ENCODE measurements at regions not wholly inside any gene's neighbourhood (a gene's known extent, or its start where the extent isn't known, plus 50 kb on each side); places are given as distances from the start of the nearest gene placed in this dataset.

DNA sequence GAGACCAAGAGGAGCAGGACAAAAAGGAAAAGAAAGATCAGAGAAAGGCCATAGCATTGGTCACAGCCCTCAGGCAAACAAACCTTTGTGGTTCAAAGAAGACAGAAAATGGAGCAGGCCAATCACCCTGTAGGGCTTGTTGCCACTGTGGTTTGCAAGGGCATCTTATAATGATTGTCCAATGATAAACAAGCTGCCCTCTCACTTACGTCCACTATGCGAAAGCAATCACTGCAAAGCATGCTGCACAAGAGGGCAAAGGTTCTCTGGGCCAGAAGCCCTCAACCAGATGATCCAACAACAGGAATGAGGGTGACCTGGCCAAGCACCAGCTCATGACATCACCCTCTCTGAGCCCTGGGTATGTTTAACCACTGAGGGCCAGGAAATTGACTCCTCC, 360.9 kb upstream of the HSFY2 start:
- no peak for DNase-seq

DNA sequence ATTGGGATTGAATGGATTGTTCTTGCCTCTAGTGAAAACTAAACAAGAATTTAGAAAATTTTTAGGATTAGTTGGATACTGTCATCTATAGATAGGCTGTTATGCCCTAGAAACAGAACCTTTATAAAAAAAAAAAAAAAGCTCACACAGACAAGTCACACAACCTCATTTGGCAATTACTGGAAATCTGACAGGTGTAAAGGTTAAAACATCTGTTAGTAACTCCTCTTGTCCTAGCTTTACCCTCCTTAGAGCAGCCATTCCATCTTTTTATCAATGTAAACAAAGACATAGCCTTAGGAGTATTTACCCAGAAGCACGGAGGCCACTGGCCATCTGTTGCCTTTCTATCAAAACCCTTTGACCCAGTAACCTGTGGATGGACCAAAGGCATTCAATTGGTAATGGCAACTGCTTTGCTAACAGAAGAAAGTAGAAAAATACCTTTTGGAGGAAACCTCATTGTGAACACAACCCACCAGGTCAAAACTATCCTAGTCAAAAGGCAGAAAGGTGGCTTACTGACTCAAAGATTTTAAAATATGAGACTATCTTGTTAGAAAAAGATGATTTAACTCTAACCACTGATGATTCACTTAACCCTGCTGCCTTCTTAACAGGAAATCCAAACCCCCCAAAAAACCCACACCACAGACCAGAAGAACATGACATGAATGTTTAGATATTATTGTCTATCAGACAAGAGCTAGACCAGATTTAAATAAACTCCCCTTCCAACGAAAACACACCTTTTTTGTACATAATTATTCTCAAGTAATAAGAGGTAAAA, 357.2 kb upstream of the HSFY2 start:
- no peak for DNase-seq

- DNase-seq = no peak
Measured at GRCh38 chrY:19126889-19127288, 353.4 kb upstream of the HSFY2 start.

DNA sequence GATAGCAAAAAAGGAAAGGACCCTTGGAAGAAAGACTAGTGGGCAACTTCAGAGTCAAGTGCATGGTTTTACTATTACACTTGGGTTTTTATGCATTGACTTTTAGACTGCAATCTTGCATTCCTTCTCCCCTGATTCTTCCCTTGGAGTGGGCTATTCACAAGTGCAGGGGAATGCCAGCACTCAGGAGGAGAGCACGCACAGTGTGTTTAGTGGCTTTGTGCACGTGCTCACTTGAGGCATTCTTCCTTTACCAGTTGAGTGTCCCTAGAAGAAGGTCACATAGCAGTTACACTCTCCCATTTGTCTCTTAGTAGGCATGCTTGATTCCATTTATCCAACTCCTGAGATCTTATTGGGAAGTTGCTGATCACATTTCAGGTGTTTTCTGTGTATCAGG, 351.1 kb upstream of the HSFY2 start:
- DNase-seq = no peak

- DNase-seq = no peak
Measured at GRCh38 chrY:19122450-19122849, 348.9 kb upstream of the HSFY2 start.

DNA sequence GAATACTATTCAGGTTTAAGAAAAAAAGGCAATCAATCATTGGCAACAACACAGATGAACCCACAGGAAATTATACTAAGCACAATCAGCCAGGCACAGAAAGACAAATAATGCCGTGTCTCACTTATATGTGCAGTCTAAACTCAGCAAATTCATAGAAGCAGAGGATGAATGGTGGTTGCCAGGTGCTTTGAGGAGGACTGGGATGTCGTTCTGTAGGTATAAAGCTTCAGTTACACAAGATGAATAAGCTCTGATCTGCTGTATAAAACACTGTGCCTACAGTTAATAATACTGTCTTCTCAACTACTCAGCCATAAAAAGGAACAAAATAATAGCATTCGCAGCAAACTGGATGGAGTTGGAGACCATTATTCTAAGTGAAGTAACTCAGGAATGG, 324.8 kb upstream of the HSFY2 start:
- no peak for DNase-seq

DNA sequence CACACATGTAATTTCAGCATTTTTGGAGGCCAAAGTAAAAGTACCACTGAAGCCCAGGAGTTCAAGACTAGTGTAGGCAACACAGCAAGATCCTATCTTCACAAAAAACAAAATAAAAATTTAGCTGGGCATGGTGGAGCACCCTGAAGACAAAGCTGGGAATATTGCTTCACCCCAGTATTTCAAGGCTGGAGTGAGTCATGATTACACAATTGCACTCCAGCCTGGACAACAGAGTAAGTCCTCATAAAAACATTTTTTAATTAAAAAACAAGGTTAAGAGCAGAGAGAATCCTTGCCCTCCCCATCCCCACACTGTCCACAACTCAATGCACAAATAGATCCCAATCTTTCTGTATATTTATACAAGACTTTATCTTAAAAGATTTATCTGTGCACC, 321.9 kb upstream of the HSFY2 start:
- no peak for DNase-seq

DNA sequence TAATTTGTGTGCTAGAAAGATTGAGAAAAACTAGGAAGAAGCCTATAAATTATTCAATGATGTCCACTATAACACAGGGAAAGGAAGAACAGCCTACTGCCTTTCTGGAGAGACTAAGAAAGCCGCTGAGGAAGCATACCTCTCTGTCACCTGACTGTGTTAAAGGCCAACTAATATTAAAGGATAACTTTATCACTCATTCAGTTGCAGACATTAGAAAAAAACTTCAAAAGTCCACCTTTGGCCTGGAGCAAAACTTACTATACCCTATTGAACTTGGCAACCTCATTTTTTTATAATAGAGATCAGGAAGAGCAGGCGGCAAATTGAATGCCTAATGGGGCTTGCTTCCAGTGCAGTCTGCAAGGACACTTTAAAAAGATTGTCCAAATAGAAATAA, 309.5 kb upstream of the HSFY2 start:
- DNase-seq = no peak

GRCh38 chrY:19077698-19078113, 304.2 kb upstream of the HSFY2 start:
- DNase-seq = peak in 1 of 2 experiments; percentile 8

- DNase-seq = peak; percentile 4 to 5
Measured at GRCh38 chrY:19076846-19077697, 303.5 kb upstream of the HSFY2 start.

- peak; percentile 21 to 40 for DNase-seq
Measured at GRCh38 chrY:19075471-19076253, 302.1 kb upstream of the HSFY2 start.

- DNase-seq = no peak
Measured at GRCh38 chrY:19067435-19067834, 293.9 kb upstream of the HSFY2 start.

GRCh38 chrY:19066447-19067190, 293.1 kb upstream of the HSFY2 start:
- DNase-seq = no peak

DNA sequence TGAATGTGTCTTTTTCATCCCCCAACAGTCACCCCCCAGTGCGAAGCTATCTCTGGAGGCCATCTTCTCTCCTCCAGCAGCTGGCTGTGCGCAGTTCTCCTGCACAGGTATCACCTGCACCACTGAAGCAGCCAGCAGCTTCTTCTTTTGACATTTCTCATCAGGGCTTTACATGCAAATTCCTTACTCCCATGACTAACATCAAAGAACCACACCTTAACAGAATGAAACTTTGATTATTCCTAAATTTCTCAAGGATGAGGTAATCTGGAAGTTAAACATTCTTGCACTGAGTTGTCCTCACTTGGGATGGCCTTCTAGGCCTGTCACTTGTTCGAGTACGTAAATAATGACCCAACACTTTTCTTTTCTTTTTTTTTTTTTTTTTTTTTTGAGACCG, 291.6 kb upstream of the HSFY2 start:
- DNase-seq = no peak

- no peak for DNase-seq
Measured at GRCh38 chrY:19059733-19060132, 286.2 kb upstream of the HSFY2 start.

DNA sequence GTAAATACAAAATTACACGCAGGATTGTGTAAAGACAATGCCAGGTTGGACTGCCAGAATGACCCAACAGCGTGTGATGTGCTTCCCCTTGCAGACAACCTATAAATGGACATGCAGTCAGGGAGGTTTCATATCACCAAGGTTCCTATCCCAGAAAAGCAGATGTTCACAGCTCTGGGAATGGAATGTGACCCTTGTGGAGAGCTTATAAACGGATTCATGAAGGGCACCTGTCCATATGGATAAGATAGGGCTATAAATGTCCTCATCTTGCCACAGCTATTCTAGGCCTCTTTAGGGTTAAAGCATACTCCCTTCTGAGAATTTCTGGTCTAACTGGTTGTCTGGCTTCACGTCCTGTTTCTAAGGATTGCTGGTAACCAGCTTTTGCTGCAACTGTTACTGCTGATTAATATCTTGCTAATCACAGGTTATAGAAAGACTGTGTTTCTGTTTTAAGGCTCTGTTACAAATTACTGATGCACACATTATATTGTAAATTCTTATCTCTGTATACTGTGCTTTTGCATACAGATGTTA, 285.4 kb upstream of the HSFY2 start:
- DNase-seq = no peak

- no peak for DNase-seq
Measured at GRCh38 chrY:19056138-19056469, 282.6 kb upstream of the HSFY2 start.

DNA sequence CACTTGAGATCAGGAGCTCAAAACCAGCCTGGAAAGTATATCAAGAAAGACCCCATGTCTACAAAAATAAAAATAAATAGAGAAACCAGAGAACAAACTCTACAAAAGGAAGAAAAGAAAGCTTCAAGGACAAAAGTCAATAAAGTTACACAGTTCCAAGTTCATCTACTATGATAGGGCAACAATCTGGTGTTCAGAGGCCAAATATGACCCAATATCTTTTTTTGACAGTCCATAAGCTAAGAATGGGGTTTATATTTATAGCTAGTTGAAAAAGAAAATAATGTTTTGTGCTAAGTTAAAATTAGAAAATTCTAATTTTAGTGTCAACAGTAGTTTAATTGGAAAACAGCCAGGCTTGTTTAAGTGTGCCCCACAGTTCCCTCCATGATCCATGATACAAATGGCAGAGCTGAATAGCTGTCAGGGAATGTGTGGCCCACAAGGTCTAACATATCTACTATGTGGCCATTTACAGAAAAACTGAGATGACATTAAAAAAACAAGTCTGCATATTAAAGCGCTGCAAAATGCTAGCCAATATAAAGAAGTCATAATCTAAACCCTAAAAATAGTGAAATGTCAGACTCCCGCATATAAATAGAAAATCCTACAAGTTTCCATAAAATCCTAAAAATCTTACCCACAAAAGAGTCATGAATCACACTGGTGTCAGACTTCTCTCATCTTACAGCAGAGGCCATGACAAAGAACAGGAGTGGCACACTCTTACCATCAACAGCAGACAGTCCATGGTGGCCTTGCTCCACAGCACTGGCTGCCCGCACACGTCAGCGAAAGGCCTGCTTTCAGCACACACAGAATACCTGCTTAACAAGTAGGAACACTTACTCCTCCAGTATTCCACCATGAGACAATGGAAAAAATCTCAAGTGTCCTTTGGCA, 281.9 kb upstream of the HSFY2 start:
- DNase-seq = no peak

GRCh38 chrY:19053806-19054205, 280.3 kb upstream of the HSFY2 start:
- no peak for DNase-seq

- DNase-seq = no peak
Measured at GRCh38 chrY:19051021-19051420, 277.5 kb upstream of the HSFY2 start.

- DNase-seq = no peak
Measured at GRCh38 chrY:19042984-19043442, 269.5 kb upstream of the HSFY2 start.

Data from stimulated activated CD4-positive, alpha-beta T cell treated with anti-CD3 and anti-CD28 coated beads, Interleukin-4, amount 100 ng/mL, for 4 hours (primary cell).